H9 (cell line): ENCODE measurements at regions not wholly inside any gene's neighbourhood (a gene's known extent, or its start where the extent isn't known, plus 50 kb on each side); places are given as distances from the start of the nearest gene placed in this dataset.

ENCODE experiments used
- DNase-seq: peaks from one replicate; pipeline ENCODE4 v3.0.0-alpha.2; 2017
- H2AFZ ChIP-seq: one replicate; pipeline ENCODE4 v1.6.1; 2013; ENCODE audit warnings: mild to moderate bottlenecking, low read length, control low read depth, moderate library complexity
- H2AK5ac ChIP-seq: 2 replicates; pipeline ENCODE4 v1.6.1; 2013; ENCODE audit warnings: low read length, control low read depth, mixed read lengths; ENCODE audit not compliant: insufficient read length
- H2BK120ac ChIP-seq: one replicate; pipeline ENCODE4 v1.6.1; 2013; ENCODE audit warnings: low read depth, mild to moderate bottlenecking, low read length, control low read depth, inconsistent platforms; ENCODE audit not compliant: poor library complexity, severe bottlenecking
- H2BK12ac ChIP-seq: 2 replicates; pipeline ENCODE4 v1.6.1; 2013; ENCODE audit warnings: low read length, control low read depth, mixed read lengths, low read depth; ENCODE audit not compliant: insufficient read length
- H2BK15ac ChIP-seq: 2 replicates; pipeline ENCODE4 v1.6.1; 2013; ENCODE audit warnings: low read depth, low read length, control low read depth
- H2BK20ac ChIP-seq: one replicate; pipeline ENCODE4 v1.6.1; 2013; ENCODE audit warnings: low read depth, mild to moderate bottlenecking, low read length, control low read depth, inconsistent platforms; ENCODE audit not compliant: poor library complexity, severe bottlenecking
- H2BK5ac ChIP-seq: 2 replicates; pipeline ENCODE4 v1.6.1; 2013; ENCODE audit warnings: low read length, control low read depth, mixed read lengths; ENCODE audit not compliant: insufficient read length
- H3K14ac ChIP-seq: 2 replicates; pipeline ENCODE4 v1.6.1; 2013; ENCODE audit warnings: low read length, control low read depth; ENCODE audit not compliant: insufficient read depth
- H3K18ac ChIP-seq: 2 replicates; pipeline ENCODE4 v1.6.1; 2013; ENCODE audit warnings: low read depth, mild to moderate bottlenecking, mixed read lengths, low read length, control low read depth; ENCODE audit not compliant: insufficient read length
- H3K23ac ChIP-seq: 2 replicates; pipeline ENCODE4 v1.6.1; 2013; ENCODE audit warnings: low read length, control low read depth, mixed read lengths, low read depth; ENCODE audit not compliant: insufficient read length
- H3K23me2 ChIP-seq: 2 replicates; pipeline ENCODE4 v1.6.1; 2013; ENCODE audit warnings: low read depth, mild to moderate bottlenecking, mixed read lengths, low read length, control low read depth; ENCODE audit not compliant: insufficient read length, poor library complexity, severe bottlenecking
- H3K27ac ChIP-seq: 2 replicates; pipeline ENCODE4 v1.5.1; 2013; ENCODE audit warnings: low read length, control low read depth, mixed read lengths, low read depth; ENCODE audit not compliant: insufficient read length
- H3K27me3 ChIP-seq: 2 replicates; pipeline ENCODE4 v1.6.1; 2013; ENCODE audit warnings: low read length, control low read depth, inconsistent platforms; ENCODE audit not compliant: insufficient read depth
- H3K4ac ChIP-seq: 2 replicates; pipeline ENCODE4 v1.6.1; 2013; ENCODE audit warnings: low read depth, mild to moderate bottlenecking, control low read depth, inconsistent platforms, low read length, moderate library complexity
- H3K4me1 ChIP-seq: 2 replicates; pipeline ENCODE4 v1.6.1; 2013; ENCODE audit warnings: low read length, control low read depth, inconsistent platforms; ENCODE audit not compliant: insufficient read depth
- H3K4me2 ChIP-seq: 2 replicates; pipeline ENCODE4 v1.6.1; 2013; ENCODE audit warnings: low read length, control low read depth, mixed read lengths; ENCODE audit not compliant: insufficient read length, insufficient read depth
- H3K56ac ChIP-seq: 2 replicates; pipeline ENCODE4 v1.6.1; 2013; ENCODE audit warnings: low read depth, mild to moderate bottlenecking, mixed read lengths, low read length, control low read depth; ENCODE audit not compliant: insufficient read length
- H3K79me1 ChIP-seq: 2 replicates; pipeline ENCODE4 v1.6.1; 2013; ENCODE audit warnings: low read depth, mild to moderate bottlenecking, moderate library complexity, low read length, control low read depth, inconsistent platforms; ENCODE audit not compliant: insufficient read depth, poor library complexity, severe bottlenecking
- H3K79me2 ChIP-seq: 2 replicates; pipeline ENCODE4 v1.6.1; 2013; ENCODE audit warnings: low read length, control low read depth, inconsistent platforms; ENCODE audit not compliant: insufficient read depth
- H3K9ac ChIP-seq: 2 replicates; pipeline ENCODE4 v1.6.1; 2013; ENCODE audit warnings: low read length, control low read depth, mixed read lengths; ENCODE audit not compliant: insufficient read length; ENCODE audit errors: extremely low read depth
- H3K9me3 ChIP-seq: one replicate; pipeline ENCODE4 v1.6.1; 2013; ENCODE audit warnings: low read depth, low read length, inconsistent platforms; ENCODE audit not compliant: control insufficient read depth
- H3T11ph ChIP-seq: one replicate; pipeline ENCODE4 v1.6.1; 2013; ENCODE audit warnings: mild to moderate bottlenecking, low read length, control low read depth, inconsistent platforms
- H4K20me1 ChIP-seq: one replicate; pipeline ENCODE4 v1.6.1; 2013; ENCODE audit not compliant: control insufficient read depth, insufficient read length, insufficient read depth
- H4K5ac ChIP-seq: 2 replicates; pipeline ENCODE4 v1.6.1; 2013; ENCODE audit warnings: low read depth, mild to moderate bottlenecking, mixed read lengths, low read length, control low read depth; ENCODE audit not compliant: insufficient read length
- H4K8ac ChIP-seq: replicated peaks from 2 replicates; pipeline ENCODE4 v1.6.1; 2013; ENCODE audit warnings: low read length, control low read depth, mixed read lengths, low read depth; ENCODE audit not compliant: insufficient read length
- H4K91ac ChIP-seq: 2 replicates; pipeline ENCODE4 v1.6.1; 2013; ENCODE audit warnings: low read depth, mild to moderate bottlenecking, moderate library complexity, mixed read lengths, low read length, control low read depth; ENCODE audit not compliant: insufficient read length
- H3K27ac Mint-ChIP-seq, 3 experiments: 2 replicates in 2 of 3; 3 replicates in 1 of 3; pipeline ENCODE4 v1.8.0; 2020 to 2021; ENCODE audit warnings: mixed read lengths in 3 of 3, mild to moderate bottlenecking in 1 of 3, moderate library complexity in 1 of 3
- H3K27me3 Mint-ChIP-seq: 2 replicates; pipeline ENCODE4 v1.8.0; 2021; ENCODE audit warnings: low read depth, mild to moderate bottlenecking, moderate library complexity, mixed read lengths
- H3K36me3 Mint-ChIP-seq, 3 experiments: 2 replicates in 2 of 3; 3 replicates in 1 of 3; pipeline ENCODE4 v1.8.0; 2020 to 2021; ENCODE audit warnings: low read depth in 3 of 3, mixed read lengths in 3 of 3; ENCODE audit not compliant: insufficient read depth in 1 of 3
- H3K4me1 Mint-ChIP-seq, 2 experiments: 2 replicates each; pipeline ENCODE4 v1.8.0; 2020; ENCODE audit warnings: mixed read lengths in 2 of 2
- H3K4me3 Mint-ChIP-seq, 2 experiments: 2 replicates in 1 of 2; 3 replicates in 1 of 2; pipeline ENCODE4 v1.8.0; 2020 to 2021; ENCODE audit warnings: mild to moderate bottlenecking in 2 of 2, mixed read lengths in 2 of 2, moderate library complexity in 1 of 2
- H3K9me3 Mint-ChIP-seq, 2 experiments: 2 replicates in 1 of 2; 3 replicates in 1 of 2; pipeline ENCODE4 v1.8.0; 2020; ENCODE audit warnings: mild to moderate bottlenecking in 2 of 2, mixed read lengths in 2 of 2, moderate library complexity in 1 of 2
- CTCF ChIP-seq: fragments of 200-600 bp; sonication (generic); conservative IDR thresholded peaks from 3 replicates; pipeline ENCODE4 v1.8.0; 2021; ENCODE audit warnings: antibody characterized with exemption, mild to moderate bottlenecking
- WGBS: extraction: QIAGEN DNeasy Blood & Tissue Kit; methylation state at CpG from one replicate; pipeline ENCODE4 v1.1.7; 2013; ENCODE audit warnings: missing lambda C conversion rate, low lambda C conversion rate, mixed read lengths; ENCODE audit not compliant: insufficient read length; ENCODE audit errors: extremely low coverage; 5-methylcytosine and 5-hydroxymethylcytosine counted together

- Histone ChIP-seq H4K20me1 (no peaks in the 10 kb centered on the region), H2BK12ac (no peak overlapping the region), H3K27ac (no peak overlapping the region), H3K79me1 (no peaks in the 10 kb centered on the region), H3K9me3 (no peaks in the 10 kb centered on the region), H2BK15ac (no peak overlapping the region), H2AK5ac (no peak overlapping the region), H3K4ac (no peak overlapping the region), H4K91ac (no peak overlapping the region), H2BK20ac (no peak overlapping the region), H3K4me2 (no peak overlapping the region), H3K9ac (no peak overlapping the region), H3K56ac (no peak overlapping the region), H3K27me3 (no peaks in the 10 kb centered on the region), H3K4me1 (no peaks in the 10 kb centered on the region), H3K23ac (no peak overlapping the region), H2BK120ac (no peak overlapping the region), H2AFZ (no peak overlapping the region), H3K23me2 (no peaks in the 10 kb centered on the region), H3K79me2 (no peaks in the 10 kb centered on the region), H3T11ph (no peak overlapping the region), H3K14ac (no peak overlapping the region), H3K18ac (no peak overlapping the region), H4K5ac (no peak overlapping the region), H4K8ac (no peak overlapping the region), H2BK5ac (no peak overlapping the region)
- peaks cover 20 to 30% of the 10 kb centered on the region in 2 experiments for H3K9me3 Mint-ChIP-seq
- peaks cover 3 to 29% (median 12%) of the 10 kb centered on the region in 3 experiments for H3K36me3 Mint-ChIP-seq
- H3K27me3 Mint-ChIP-seq: no peaks in the 10 kb centered on the region; the same call in 1 of the 2 replicates
- TF ChIP-seq CTCF: no peak
- no CpG with 5 or more reads among the region's 3 CpGs for whole genome bisulfite sequencing
- peaks cover 7 to 10% of the 10 kb centered on the region in 2 experiments; a peak in 3 of 4 replicates for H3K4me1 Mint-ChIP-seq
- H3K4me3 Mint-ChIP-seq: no peak overlapping the region
- no peak overlapping the region for H3K27ac Mint-ChIP-seq
- DNase-seq: no peak
Measured at GRCh38 chr3:67831262-67831661, 176.8 kb upstream of the SUCLG2 start.
